GM18526 (cell line): ENCODE measurements at regions not wholly inside any gene's neighbourhood (a gene's known extent, or its start where the extent isn't known, plus 50 kb on each side); places are given as distances from the start of the nearest gene placed in this dataset.

Source experiments
- POLR2A ChIP-seq: IDR thresholded peaks from 3 replicates; pipeline ENCODE4 v1.6.1; 2011; ENCODE audit not compliant: insufficient read length; ENCODE audit errors: extremely low read depth

GRCh38 chrX:40152741-40153344 is 55.1 kb upstream of the BCOR start:
- no peak for TF ChIP-seq POLR2A

GRCh38 chrX:40152173-40152711 is 54.5 kb upstream of the BCOR start:
- TF ChIP-seq POLR2A: no peak

GRCh38 chrX:40151211-40152172 is 53.7 kb upstream of the BCOR start:
- no peak for TF ChIP-seq POLR2A

GRCh38 chrX:40150503-40150902 is 52.7 kb upstream of the BCOR start:
- no peak for TF ChIP-seq POLR2A

- TF ChIP-seq POLR2A: no peak
Observed at GRCh38 chrX:40149286-40150175, 51.8 kb upstream of the BCOR start.

- no peak for TF ChIP-seq POLR2A
Observed at GRCh38 chrX:40148385-40149285, 50.9 kb upstream of the BCOR start.

GRCh38 chrX:40147971-40148370 is 50.2 kb upstream of the BCOR start:
- TF ChIP-seq POLR2A: no peak
